Smooth muscle cell (in vitro differentiated cells): ENCODE measurements at regions not wholly inside any gene's neighbourhood (a gene's known extent, or its start where the extent isn't known, plus 50 kb on each side); places are given as distances from the start of the nearest gene placed in this dataset.

ENCODE experiments used
- DNase-seq: peaks from one replicate; lab custom pipeline; 2025; ENCODE audit not compliant: unreplicated experiment; lab: John Stamatoyannopoulos, UW
- H2AFZ ChIP-seq: fragments of 200-600 bp; sonication (generic); 2 replicates; pipeline ENCODE4 v1.6.0; 2016; ENCODE audit warnings: antibody characterized with exemption, low read depth, mild to moderate bottlenecking
- H3F3A ChIP-seq: fragments of 200-600 bp; sonication (generic); 2 replicates; pipeline ENCODE4 v1.6.0; 2017; ENCODE audit warnings: antibody characterized with exemption, low read depth
- H3K27ac ChIP-seq: fragments of 200-600 bp; sonication (generic); 2 replicates; pipeline ENCODE4 v1.5.1; 2016; ENCODE audit warnings: low read depth, mild to moderate bottlenecking
- H3K27me3 ChIP-seq: fragments of 200-600 bp; sonication (generic); 2 replicates; pipeline ENCODE4 v1.6.1; 2016; ENCODE audit warnings: low read depth, mild to moderate bottlenecking
- H3K36me3 ChIP-seq: fragments of 200-600 bp; sonication (generic); 2 replicates; pipeline ENCODE4 v1.5.1; 2016; ENCODE audit warnings: low read depth
- H3K4me1 ChIP-seq: fragments of 200-600 bp; sonication (generic); 2 replicates; pipeline ENCODE4 v1.5.1; 2016; ENCODE audit warnings: low read depth
- H3K4me2 ChIP-seq: fragments of 200-600 bp; sonication (generic); 2 replicates; pipeline ENCODE4 v1.6.0; 2016; ENCODE audit warnings: mild to moderate bottlenecking
- H3K4me3 ChIP-seq: fragments of 200-600 bp; sonication (generic); 2 replicates; pipeline ENCODE4 v1.5.1; 2016; ENCODE audit warnings: mild to moderate bottlenecking
- H3K79me2 ChIP-seq: fragments of 200-600 bp; sonication (generic); 2 replicates; pipeline ENCODE4 v1.6.0; 2016; ENCODE audit warnings: low read depth, mild to moderate bottlenecking
- H3K9ac ChIP-seq: fragments of 200-600 bp; sonication (generic); 2 replicates; pipeline ENCODE4 v1.6.0; 2016; ENCODE audit warnings: low read depth
- H3K9me3 ChIP-seq: fragments of 200-600 bp; sonication (generic); replicated peaks from 2 replicates; pipeline ENCODE4 v1.5.1; 2016; ENCODE audit warnings: low read depth
- H4K20me1 ChIP-seq: fragments of 200-600 bp; sonication (generic); 2 replicates; pipeline ENCODE4 v1.6.0; 2016; ENCODE audit warnings: low read depth
- WGBS: methylation state at CpG from one replicate; pipeline ENCODE4 v1.1.7; 2016; ENCODE audit warnings: low lambda C conversion rate; 5-methylcytosine and 5-hydroxymethylcytosine counted together
- TF ChIP-seq, protein P1 (sequence below): fragments of 200-600 bp; sonication (generic); IDR thresholded peaks from 2 replicates; pipeline ENCODE4 v1.5.1; 2017; ENCODE audit warnings: borderline replicate concordance, mild to moderate bottlenecking, antibody characterized with exemption; ENCODE audit not compliant: insufficient read depth, poor library complexity, severe bottlenecking

- WGBS = 90% methylated on average over 6 of the region's 6 CpGs
These were observed 83.2 kb upstream of the NREP start for GRCh38 chr5:111840036-111840674.

DNA sequence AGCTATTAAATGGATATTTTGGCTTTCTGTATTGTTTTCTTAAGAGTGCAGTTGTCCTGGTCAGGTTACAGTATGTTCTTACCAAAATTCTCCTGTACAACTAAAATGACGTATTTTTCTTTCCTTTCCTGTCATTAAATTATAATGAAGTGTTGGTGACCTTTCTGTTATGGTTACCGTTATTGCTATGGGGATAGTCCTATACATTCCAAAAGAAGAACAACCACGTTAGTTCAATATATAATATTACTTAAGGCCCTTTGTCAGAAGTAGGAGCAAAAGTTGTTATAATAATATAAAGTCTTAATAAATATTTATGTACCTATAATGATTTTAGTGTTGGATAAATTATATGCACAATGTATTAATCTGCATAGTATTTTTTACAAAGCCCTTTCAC, 82.4 kb upstream of the NREP start:
- Histone ChIP-seq H3K27ac (no peak overlapping the region), H3F3A (no peaks in the 10 kb centered on the region), H3K9ac (no peak overlapping the region), H3K27me3 (no peaks in the 10 kb centered on the region), H2AFZ (no peak overlapping the region), H4K20me1 (no peaks in the 10 kb centered on the region), H3K4me2 (no peak overlapping the region), H3K9me3 (no peaks in the 10 kb centered on the region), H3K4me1 (no peaks in the 10 kb centered on the region), H3K79me2 (no peaks in the 10 kb centered on the region), H3K36me3 (no peaks in the 10 kb centered on the region), H3K4me3 (no peak overlapping the region)
- TF ChIP-seq, protein P1, sequence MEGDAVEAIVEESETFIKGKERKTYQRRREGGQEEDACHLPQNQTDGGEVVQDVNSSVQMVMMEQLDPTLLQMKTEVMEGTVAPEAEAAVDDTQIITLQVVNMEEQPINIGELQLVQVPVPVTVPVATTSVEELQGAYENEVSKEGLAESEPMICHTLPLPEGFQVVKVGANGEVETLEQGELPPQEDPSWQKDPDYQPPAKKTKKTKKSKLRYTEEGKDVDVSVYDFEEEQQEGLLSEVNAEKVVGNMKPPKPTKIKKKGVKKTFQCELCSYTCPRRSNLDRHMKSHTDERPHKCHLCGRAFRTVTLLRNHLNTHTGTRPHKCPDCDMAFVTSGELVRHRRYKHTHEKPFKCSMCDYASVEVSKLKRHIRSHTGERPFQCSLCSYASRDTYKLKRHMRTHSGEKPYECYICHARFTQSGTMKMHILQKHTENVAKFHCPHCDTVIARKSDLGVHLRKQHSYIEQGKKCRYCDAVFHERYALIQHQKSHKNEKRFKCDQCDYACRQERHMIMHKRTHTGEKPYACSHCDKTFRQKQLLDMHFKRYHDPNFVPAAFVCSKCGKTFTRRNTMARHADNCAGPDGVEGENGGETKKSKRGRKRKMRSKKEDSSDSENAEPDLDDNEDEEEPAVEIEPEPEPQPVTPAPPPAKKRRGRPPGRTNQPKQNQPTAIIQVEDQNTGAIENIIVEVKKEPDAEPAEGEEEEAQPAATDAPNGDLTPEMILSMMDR = no peak
- DNase-seq = no peak
- WGBS = 90% methylated on average over 3 of the region's 3 CpGs

More at GRCh38 chr5:111840036-111840674, 83.2 kb upstream of the NREP start:
- Histone ChIP-seq H4K20me1 (no peaks in the 10 kb centered on the region), H3K4me1 (no peaks in the 10 kb centered on the region), H3K9ac (no peak overlapping the region), H3K36me3 (no peaks in the 10 kb centered on the region), H2AFZ (no peak overlapping the region), H3F3A (no peaks in the 10 kb centered on the region), H3K27ac (no peak overlapping the region), H3K4me2 (no peak overlapping the region), H3K27me3 (no peaks in the 10 kb centered on the region), H3K79me2 (no peaks in the 10 kb centered on the region), H3K9me3 (no peaks in the 10 kb centered on the region), H3K4me3 (no peak overlapping the region)
- no peak for DNase-seq
- TF ChIP-seq, protein P1 = no peak

DNA sequence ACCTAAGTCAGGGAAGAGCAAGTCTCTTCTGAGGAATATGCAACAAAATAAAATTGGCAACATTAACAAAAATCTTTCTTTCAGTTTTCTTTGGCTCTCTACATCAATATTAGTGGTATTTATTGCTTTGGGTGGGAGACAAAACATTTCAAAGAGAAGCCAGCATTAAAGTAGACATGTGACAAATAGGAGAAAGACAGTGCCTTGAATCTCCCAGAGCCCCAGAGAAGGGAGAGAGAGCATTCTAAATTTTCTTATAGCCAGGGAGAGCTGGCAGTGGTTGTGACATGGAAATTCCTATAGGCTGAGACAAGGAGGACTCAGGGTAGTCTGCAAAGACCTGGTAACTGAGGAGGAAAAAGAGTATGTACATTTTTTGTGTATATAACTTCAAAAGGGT, 79.4 kb upstream of the NREP start:
- Histone ChIP-seq H3K4me1 (no peaks in the 10 kb centered on the region), H3F3A (no peaks in the 10 kb centered on the region), H2AFZ (no peak overlapping the region), H4K20me1 (no peaks in the 10 kb centered on the region), H3K36me3 (no peaks in the 10 kb centered on the region), H3K4me2 (no peak overlapping the region), H3K27me3 (no peaks in the 10 kb centered on the region), H3K9me3 (no peaks in the 10 kb centered on the region), H3K27ac (no peak overlapping the region), H3K9ac (no peak overlapping the region), H3K79me2 (no peaks in the 10 kb centered on the region), H3K4me3 (no peak overlapping the region)
- DNase-seq = no peak
- TF ChIP-seq, protein P1 = no peak

DNA sequence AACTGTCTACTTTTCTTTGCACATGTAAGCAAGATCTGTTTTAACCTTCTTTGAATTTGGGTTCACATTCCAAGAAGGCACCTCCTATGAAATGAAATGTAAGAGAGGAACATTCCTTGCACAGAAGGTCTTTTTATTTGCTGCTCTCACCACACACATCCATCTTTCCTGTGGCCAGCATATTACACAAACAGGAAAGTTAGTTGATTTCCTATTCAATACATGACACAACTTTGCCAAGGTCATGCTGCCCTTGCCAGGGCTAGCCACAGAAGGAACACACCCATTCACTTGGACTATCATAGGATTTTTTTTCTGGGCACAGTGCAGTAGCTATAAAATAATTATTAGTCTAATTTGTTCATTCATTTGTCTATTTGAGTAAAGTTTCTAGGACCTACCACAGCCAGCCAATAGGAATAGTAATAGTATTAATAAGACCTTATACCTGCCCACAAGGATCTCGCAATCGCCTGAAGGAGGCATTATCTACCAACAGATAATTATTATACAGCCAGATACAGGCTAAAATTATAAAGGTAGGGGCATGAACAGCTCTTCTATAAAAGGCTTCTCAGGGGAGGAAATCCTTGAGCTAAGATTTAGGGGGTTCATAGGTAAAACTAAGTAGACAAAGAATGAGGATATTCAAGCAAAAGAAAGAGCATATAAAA, 78.1 kb upstream of the NREP start:
- H3K27me3 ChIP-seq = no peaks in the 10 kb centered on the region
- TF ChIP-seq, protein P1 = no peak
- H3K9me3 ChIP-seq = no peaks in the 10 kb centered on the region
- DNase-seq = no peak
- no peak overlapping the region for H2AFZ ChIP-seq
- 100% methylated on average over 2 of the region's 2 CpGs for WGBS
- no peaks in the 10 kb centered on the region for H3K36me3 ChIP-seq
- no peak overlapping the region for H3K4me3 ChIP-seq
- H3K9ac ChIP-seq = no peak overlapping the region
- H3K79me2 ChIP-seq = no peaks in the 10 kb centered on the region
- no peak overlapping the region for H3K27ac ChIP-seq
- H3K4me1 ChIP-seq = no peaks in the 10 kb centered on the region
- no peaks in the 10 kb centered on the region for H3F3A ChIP-seq
- no peaks in the 10 kb centered on the region for H4K20me1 ChIP-seq
- H3K4me2 ChIP-seq = no peak overlapping the region
